CD4-positive, CD25-positive, alpha-beta regulatory T cell (primary cell): ENCODE measurements at regions not wholly inside any gene's neighbourhood (a gene's known extent, or its start where the extent isn't known, plus 50 kb on each side); places are given as distances from the start of the nearest gene placed in this dataset.
"Not testable (repeated sequence)": the region's sequence is repeated elsewhere in the genome, so short reads cannot be mapped to it uniquely, and the experiment has no call there.

Experiments used
- ATAC-seq, 2 donors: fragments of 150-1000 bp; cut with Tn5 transposase; one replicate each; pipeline ENCODE4 v1.10.0; 2021; ENCODE audit warnings: low read depth in 2 of 2, moderate number of reproducible peaks in 2 of 2, moderate library complexity in 1 of 2
- DNase-seq, 3 donors: peaks; one replicate each; pipeline versions ENCODE4 v3.0.0 to v3.0.0-alpha.2; 2012 to 2022; ENCODE audit warnings: mixed read lengths in 1 of 3
- H3K27ac ChIP-seq: one replicate; pipeline ENCODE4 v1.7.0; 2013; ENCODE audit warnings: mild to moderate bottlenecking, low read length; ENCODE audit not compliant: insufficient read depth, poor library complexity, severe bottlenecking
- H3K27me3 ChIP-seq: one replicate; pipeline ENCODE4 v1.7.0; 2013; ENCODE audit warnings: low read length; ENCODE audit not compliant: control insufficient read depth, insufficient read depth
- H3K36me3 ChIP-seq: one replicate; pipeline ENCODE4 v1.7.0; 2013; ENCODE audit warnings: mild to moderate bottlenecking, low read length, moderate library complexity; ENCODE audit not compliant: control insufficient read depth, insufficient read depth
- H3K4me1 ChIP-seq: 2 replicates; pipeline ENCODE4 v1.7.0; 2013; ENCODE audit warnings: mild to moderate bottlenecking, low read length; ENCODE audit not compliant: insufficient read depth, control insufficient read depth, poor library complexity, severe bottlenecking
- H3K4me3 ChIP-seq: one replicate; pipeline ENCODE4 v1.7.0; 2013; ENCODE audit warnings: low read depth, mild to moderate bottlenecking, low read length, moderate library complexity
- H3K9me3 ChIP-seq, 2 experiments: 1 replicate in 1 of 2; 2 replicates in 1 of 2; pipeline ENCODE4 v1.7.0; 2013; ENCODE audit warnings: low read length in 2 of 2, mild to moderate bottlenecking in 1 of 2, moderate library complexity in 1 of 2; ENCODE audit not compliant: control insufficient read depth in 2 of 2
- H3K27ac Mint-ChIP-seq, 3 donors: one replicate each; pipeline ENCODE4 v1.8.0; 2020 to 2022; ENCODE audit warnings: mild to moderate bottlenecking in 3 of 3, mixed read lengths in 3 of 3, moderate library complexity in 2 of 3
- H3K27me3 Mint-ChIP-seq: one replicate; pipeline ENCODE4 v1.8.0; 2022; ENCODE audit warnings: mild to moderate bottlenecking, mixed read lengths
- H3K36me3 Mint-ChIP-seq: one replicate; pipeline ENCODE4 v1.8.0; 2020; ENCODE audit warnings: mixed read lengths
- H3K4me1 Mint-ChIP-seq, 4 donors: one replicate each; pipeline ENCODE4 v1.8.0; 2020 to 2022; ENCODE audit warnings: mixed read lengths in 4 of 4, mild to moderate bottlenecking in 1 of 4
- H3K4me3 Mint-ChIP-seq, 4 donors: one replicate each; pipeline ENCODE4 v1.8.0; 2020 to 2022; ENCODE audit warnings: mild to moderate bottlenecking in 4 of 4, mixed read lengths in 4 of 4, moderate library complexity in 3 of 4
- H3K9me3 Mint-ChIP-seq, 7 donors: one replicate each; pipeline ENCODE4 v1.8.0; 2020 to 2022; ENCODE audit warnings: mixed read lengths in 7 of 7, mild to moderate bottlenecking in 3 of 7, moderate library complexity in 2 of 7

GRCh38 chr2:83112858-83113257, 1346.2 kb downstream of the SUCLG1 start:
- Histone ChIP-seq H3K4me3 (no peak overlapping the region), H3K9me3 (no peaks in the 10 kb centered on the region), H3K27me3 (no peaks in the 10 kb centered on the region), H3K4me1 (no peaks in the 10 kb centered on the region), H3K27ac (no peak overlapping the region), H3K36me3 (no peaks in the 10 kb centered on the region)
- Mint-ChIP-seq H3K27me3 (no peaks in the 10 kb centered on the region), H3K27ac (no peak overlapping the region), H3K4me1 (no peaks in the 10 kb centered on the region), H3K9me3 (peaks cover 0 to 16% (median 4%) of the 10 kb centered on the region in 7 donors), H3K4me3 (no peak overlapping the region), H3K36me3 (no peaks in the 10 kb centered on the region)
- no peak for DNase-seq
- no peak for ATAC-seq

GRCh38 chr2:83109284-83109683, 1349.8 kb downstream of the SUCLG1 start:
- no peak overlapping the region for H3K4me3 ChIP-seq
- ATAC-seq (no peak), DNase-seq (no peak)
- H3K36me3 ChIP-seq: no peaks in the 10 kb centered on the region
- no peaks in the 10 kb centered on the region for H3K9me3 ChIP-seq
- no peaks in the 10 kb centered on the region for H3K4me1 ChIP-seq
- no peaks in the 10 kb centered on the region for H3K27me3 Mint-ChIP-seq
- H3K4me3 Mint-ChIP-seq: no peak overlapping the region
- H3K4me1 Mint-ChIP-seq: no peaks in the 10 kb centered on the region
- no peak overlapping the region for H3K27ac ChIP-seq
- H3K36me3 Mint-ChIP-seq: no peaks in the 10 kb centered on the region
- peaks cover 0 to 16% (median 4%) of the 10 kb centered on the region in 7 donors for H3K9me3 Mint-ChIP-seq
- no peak overlapping the region for H3K27ac Mint-ChIP-seq
- no peaks in the 10 kb centered on the region for H3K27me3 ChIP-seq

- no peak overlapping the region for H3K4me3 Mint-ChIP-seq
- Histone ChIP-seq H3K4me1 (no peaks in the 10 kb centered on the region), H3K27ac (no peak overlapping the region), H3K4me3 (no peak overlapping the region), H3K27me3 (no peaks in the 10 kb centered on the region), H3K36me3 (no peaks in the 10 kb centered on the region), H3K9me3 (no peaks in the 10 kb centered on the region)
- no peak overlapping the region for H3K27ac Mint-ChIP-seq
- ATAC-seq: no peak
- H3K9me3 Mint-ChIP-seq: peaks cover 0 to 9% (median 4%) of the 10 kb centered on the region in 7 donors
- no peak for DNase-seq
- H3K36me3 Mint-ChIP-seq: no peaks in the 10 kb centered on the region
- no peaks in the 10 kb centered on the region for H3K4me1 Mint-ChIP-seq
- H3K27me3 Mint-ChIP-seq: no peaks in the 10 kb centered on the region
Observed at GRCh38 chr2:83106853-83107252, 1352.2 kb downstream of the SUCLG1 start.

GRCh38 chr2:83104202-83104601, 1354.9 kb downstream of the SUCLG1 start:
- Mint-ChIP-seq H3K27ac (no peak overlapping the region), H3K9me3 (peaks cover 0 to 20% (median 4%) of the 10 kb centered on the region in 7 donors), H3K36me3 (no peaks in the 10 kb centered on the region), H3K4me1 (no peaks in the 10 kb centered on the region), H3K4me3 (no peak overlapping the region), H3K27me3 (no peaks in the 10 kb centered on the region)
- no peak overlapping the region for H3K27ac ChIP-seq
- no peak overlapping the region for H3K4me3 ChIP-seq
- H3K27me3 ChIP-seq: no peaks in the 10 kb centered on the region
- no peaks in the 10 kb centered on the region for H3K4me1 ChIP-seq
- ATAC-seq: no peak
- DNase-seq: no peak
- H3K9me3 ChIP-seq: peaks cover 0 to 4% of the 10 kb centered on the region in 2 experiments
- H3K36me3 ChIP-seq: no peaks in the 10 kb centered on the region

GRCh38 chr2:83103613-83104012, 1355.5 kb downstream of the SUCLG1 start:
- no peaks in the 10 kb centered on the region for H3K36me3 ChIP-seq
- no peak overlapping the region for H3K27ac Mint-ChIP-seq
- no peaks in the 10 kb centered on the region for H3K27me3 Mint-ChIP-seq
- H3K4me1 Mint-ChIP-seq: no peaks in the 10 kb centered on the region
- no peaks in the 10 kb centered on the region for H3K27me3 ChIP-seq
- H3K9me3 Mint-ChIP-seq: peaks cover 0 to 20% (median 4%) of the 10 kb centered on the region in 7 donors
- H3K36me3 Mint-ChIP-seq: no peaks in the 10 kb centered on the region
- ATAC-seq: no peak
- no peak for DNase-seq
- peaks cover 0 to 4% of the 10 kb centered on the region in 2 experiments for H3K9me3 ChIP-seq
- no peaks in the 10 kb centered on the region for H3K4me1 ChIP-seq
- no peak overlapping the region for H3K4me3 Mint-ChIP-seq
- no peak overlapping the region for H3K4me3 ChIP-seq
- no peak overlapping the region for H3K27ac ChIP-seq

GRCh38 chr2:83089051-83089450, 1370.0 kb downstream of the SUCLG1 start:
- H3K27ac Mint-ChIP-seq, H3K27ac ChIP-seq, H3K27me3 ChIP-seq, H3K4me3 ChIP-seq, H3K36me3 Mint-ChIP-seq, ATAC-seq, DNase-seq, H3K27me3 Mint-ChIP-seq, H3K9me3 ChIP-seq, H3K4me1 Mint-ChIP-seq, H3K4me3 Mint-ChIP-seq, H3K4me1 ChIP-seq, H3K36me3 ChIP-seq: not testable (repeated sequence)
- H3K9me3 Mint-ChIP-seq: peaks cover 0 to 13% (median 4%) of the 10 kb centered on the region in 7 donors

- Histone ChIP-seq H3K4me3 (no peak overlapping the region), H3K36me3 (no peaks in the 10 kb centered on the region), H3K4me1 (no peaks in the 10 kb centered on the region), H3K9me3 (peaks cover 0 to 1% of the 10 kb centered on the region in 2 experiments), H3K27me3 (no peaks in the 10 kb centered on the region), H3K27ac (no peak overlapping the region)
- no peak for DNase-seq
- H3K36me3 Mint-ChIP-seq: no peaks in the 10 kb centered on the region
- peaks cover 0 to 14% (median 4%) of the 10 kb centered on the region in 7 donors for H3K9me3 Mint-ChIP-seq
- no peak overlapping the region for H3K4me3 Mint-ChIP-seq
- H3K27ac Mint-ChIP-seq: peak overlapping the region in 1 of 3 donors; percentile 38
- H3K27me3 Mint-ChIP-seq: no peaks in the 10 kb centered on the region
- no peaks in the 10 kb centered on the region for H3K4me1 Mint-ChIP-seq
- ATAC-seq: no peak
Observed at GRCh38 chr2:83085869-83086268, 1373.2 kb downstream of the SUCLG1 start.

GRCh38 chr2:83081826-83082690, 1377.0 kb downstream of the SUCLG1 start:
- no peaks in the 10 kb centered on the region for H3K4me1 Mint-ChIP-seq
- H3K36me3 Mint-ChIP-seq: no peaks in the 10 kb centered on the region
- Histone ChIP-seq H3K4me3 (no peak overlapping the region), H3K27me3 (no peaks in the 10 kb centered on the region), H3K4me1 (no peaks in the 10 kb centered on the region), H3K36me3 (no peaks in the 10 kb centered on the region), H3K27ac (no peak overlapping the region), H3K9me3 (peaks cover 0 to 1% of the 10 kb centered on the region in 2 experiments)
- H3K4me3 Mint-ChIP-seq: no peak overlapping the region
- no peak overlapping the region for H3K27ac Mint-ChIP-seq
- DNase-seq: no peak
- H3K27me3 Mint-ChIP-seq: no peaks in the 10 kb centered on the region
- H3K9me3 Mint-ChIP-seq: peaks cover 0 to 13% (median 5%) of the 10 kb centered on the region in 7 donors
- ATAC-seq: no peak
